Sigmoid colon (tissue), 4 donors: ENCODE measurements at regions not wholly inside any gene's neighbourhood (a gene's known extent, or its start where the extent isn't known, plus 50 kb on each side); places are given as distances from the start of the nearest gene placed in this dataset.

Experiments
- CTCF ChIP-seq, 4 experiments: fragments of 450-650 bp in 3 of 4; fragments of 200-600 bp in 1 of 4; IDR thresholded peaks; one replicate each; pipeline ENCODE4 v1.5.1; 2016 to 2019; ENCODE audit warnings: antibody characterized with exemption in 4 of 4, mild to moderate bottlenecking in 3 of 4, moderate library complexity in 2 of 4
- EP300 ChIP-seq, 4 donors: sonication (generic); formaldehyde crosslinking; IDR thresholded peaks; one replicate each; pipeline ENCODE4 v1.6.1; 2017; ENCODE audit warnings: antibody characterized with exemption in 4 of 4
- POLR2A ChIP-seq, 2 donors: fragments of 450-650 bp; IDR thresholded peaks; one replicate each; pipeline ENCODE4 v1.6.1; 2016; ENCODE audit warnings: antibody characterized with exemption in 2 of 2, mild to moderate bottlenecking in 2 of 2, moderate library complexity in 2 of 2
- POLR2AphosphoS5 ChIP-seq, 4 donors: sonication (generic); formaldehyde crosslinking; IDR thresholded peaks; one replicate each; pipeline ENCODE4 v1.6.1; 2017; ENCODE audit warnings: antibody characterized with exemption in 4 of 4

- TF ChIP-seq CTCF (IDR thresholded peaks at IDR 0.05) (no peak), POLR2A (IDR thresholded peaks at IDR 0.05) (no peak), EP300 (IDR thresholded peaks at IDR 0.05) (no peak), POLR2AphosphoS5 (IDR thresholded peaks at IDR 0.05) (no peak)
Observed at GRCh38 chr11:121794671-121795141, 321.3 kb downstream of the BLID start.
